ENCODE measurements at regions not wholly inside any gene's neighbourhood (a gene's known extent, or its start where the extent isn't known, plus 50 kb on each side); places are given as distances from the start of the nearest gene placed in this dataset.
A peak's percentile ranks its signal among the peaks of the same experiment; 100 is the strongest.

GRCh38 chr13:38415233-38415632 lies 65.6 kb downstream of the UFM1 start:
- Histone ChIP-seq H3K4me1 (ENCODE audit: insufficient read depth) (no peaks in the 10 kb centered on the region), H3K4me3 (no peak overlapping the region), H3K27ac (no peak overlapping the region), H3K27me3 (peaks cover 3% of the 10 kb centered on the region), H3K9me3 (no peaks in the 10 kb centered on the region), H3K36me3 (no peaks in the 10 kb centered on the region)
- intact Hi-C loops (cut with DNase I), result no loop called here
- DNase-seq, result no peak
- TF ChIP-seq, protein P1, sequence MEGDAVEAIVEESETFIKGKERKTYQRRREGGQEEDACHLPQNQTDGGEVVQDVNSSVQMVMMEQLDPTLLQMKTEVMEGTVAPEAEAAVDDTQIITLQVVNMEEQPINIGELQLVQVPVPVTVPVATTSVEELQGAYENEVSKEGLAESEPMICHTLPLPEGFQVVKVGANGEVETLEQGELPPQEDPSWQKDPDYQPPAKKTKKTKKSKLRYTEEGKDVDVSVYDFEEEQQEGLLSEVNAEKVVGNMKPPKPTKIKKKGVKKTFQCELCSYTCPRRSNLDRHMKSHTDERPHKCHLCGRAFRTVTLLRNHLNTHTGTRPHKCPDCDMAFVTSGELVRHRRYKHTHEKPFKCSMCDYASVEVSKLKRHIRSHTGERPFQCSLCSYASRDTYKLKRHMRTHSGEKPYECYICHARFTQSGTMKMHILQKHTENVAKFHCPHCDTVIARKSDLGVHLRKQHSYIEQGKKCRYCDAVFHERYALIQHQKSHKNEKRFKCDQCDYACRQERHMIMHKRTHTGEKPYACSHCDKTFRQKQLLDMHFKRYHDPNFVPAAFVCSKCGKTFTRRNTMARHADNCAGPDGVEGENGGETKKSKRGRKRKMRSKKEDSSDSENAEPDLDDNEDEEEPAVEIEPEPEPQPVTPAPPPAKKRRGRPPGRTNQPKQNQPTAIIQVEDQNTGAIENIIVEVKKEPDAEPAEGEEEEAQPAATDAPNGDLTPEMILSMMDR (IDR thresholded peaks at IDR 0.05), result no peak
- TF ChIP-seq EP300 (IDR thresholded peaks at IDR 0.05) (no peak), POLR2A (IDR thresholded peaks at IDR 0.05) (no peak)
- 69 to 84% (median 83%) methylated on average over 5 of the region's 5 CpGs for WGBS, 3 donors

DNA sequence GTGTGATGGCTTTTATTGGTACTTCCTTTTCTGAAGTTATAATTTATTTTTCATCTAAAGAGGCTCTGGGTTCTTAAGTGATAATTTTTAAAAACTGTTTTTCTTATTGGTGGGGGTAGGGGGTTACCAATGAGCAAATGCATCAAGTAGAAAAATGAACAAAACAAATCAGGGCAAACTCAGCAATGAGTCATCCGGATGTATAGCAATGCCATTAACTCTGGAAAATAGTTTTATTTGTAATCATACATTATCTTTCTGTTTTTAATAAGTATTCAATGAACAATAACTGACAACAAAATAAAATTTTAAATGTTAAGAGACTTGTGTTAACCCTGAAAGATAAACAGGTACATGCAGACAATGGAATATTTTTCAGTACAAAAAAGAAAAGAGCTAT lies 67.6 kb downstream of the UFM1 start:
- Histone ChIP-seq H3K9me3 (no peaks in the 10 kb centered on the region), H3K4me3 (no peak overlapping the region), H3K4me1 (ENCODE audit: insufficient read depth) (no peaks in the 10 kb centered on the region), H3K36me3 (no peaks in the 10 kb centered on the region), H3K27ac (no peak overlapping the region), H3K27me3 (peaks cover 3% of the 10 kb centered on the region)
- DNase-seq, result no peak
- TF ChIP-seq, protein P1 (IDR thresholded peaks at IDR 0.05), result no peak
- TF ChIP-seq EP300 (IDR thresholded peaks at IDR 0.05) (no peak), POLR2A (IDR thresholded peaks at IDR 0.05) (no peak)
- intact Hi-C loops (cut with DNase I), result no loop called here
- 93 to 97% (median 95%) methylated on average over 1 of the region's 1 CpG for WGBS, 3 donors

DNA sequence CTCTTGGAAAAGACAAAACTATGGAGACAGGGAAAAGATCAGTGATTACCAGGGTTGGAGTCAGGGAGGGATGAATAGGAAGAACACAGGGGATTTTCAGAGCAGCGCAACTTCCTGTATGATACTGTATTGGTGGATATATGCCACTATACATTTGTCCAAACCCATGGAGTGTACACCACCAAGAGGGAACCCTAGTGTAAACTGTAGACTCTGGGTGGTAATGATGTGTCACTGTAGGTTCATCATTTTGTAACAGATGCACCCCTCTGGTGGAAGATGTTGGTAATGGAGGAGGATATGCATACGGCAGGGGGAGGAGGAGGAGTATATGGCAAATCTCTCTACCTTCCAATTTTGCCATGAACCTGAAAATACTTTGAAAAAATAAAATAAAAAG lies 68.1 kb downstream of the UFM1 start:
- Histone ChIP-seq H3K27me3 (peaks cover 3% of the 10 kb centered on the region), H3K36me3 (no peaks in the 10 kb centered on the region), H3K4me1 (ENCODE audit: insufficient read depth) (no peaks in the 10 kb centered on the region), H3K4me3 (no peak overlapping the region), H3K27ac (no peak overlapping the region), H3K9me3 (no peaks in the 10 kb centered on the region)
- intact Hi-C loops (cut with DNase I), result no loop called here
- TF ChIP-seq, protein P1 (IDR thresholded peaks at IDR 0.05), result peak in 1 of 3 donors; percentile 17
- no peak for TF ChIP-seq POLR2A (IDR thresholded peaks at IDR 0.05)
- no peak for TF ChIP-seq EP300 (IDR thresholded peaks at IDR 0.05)
- DNase-seq, result no peak
- WGBS, 3 donors, result 82 to 88% (median 84%) methylated on average over 2 of the region's 2 CpGs

DNA sequence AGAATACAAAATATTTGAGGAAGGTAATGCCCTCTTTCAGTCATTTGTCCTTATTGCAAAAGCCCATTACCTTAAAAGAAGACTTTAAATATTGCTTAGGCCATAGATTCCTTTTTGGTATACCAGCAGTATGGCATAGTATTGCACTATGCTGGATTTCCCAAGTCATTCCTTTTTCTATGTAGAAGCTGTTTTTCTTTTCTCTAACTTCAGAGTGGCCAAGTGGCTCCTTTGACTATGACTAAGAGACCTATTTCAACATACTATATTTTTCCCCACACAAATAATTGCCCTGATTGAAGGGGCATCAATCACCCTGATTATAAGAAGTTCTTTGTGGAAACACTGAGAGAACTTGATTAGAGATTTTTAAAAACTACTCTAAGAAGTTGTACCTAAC lies 68.6 kb downstream of the UFM1 start:
- TF ChIP-seq EP300 (IDR thresholded peaks at IDR 0.05) (no peak), POLR2A (IDR thresholded peaks at IDR 0.05) (no peak)
- TF ChIP-seq, protein P1 (IDR thresholded peaks at IDR 0.05), result no peak
- Histone ChIP-seq H3K4me3 (no peak overlapping the region), H3K27ac (no peak overlapping the region), H3K27me3 (peaks cover 3% of the 10 kb centered on the region), H3K36me3 (no peaks in the 10 kb centered on the region), H3K4me1 (ENCODE audit: insufficient read depth) (no peaks in the 10 kb centered on the region), H3K9me3 (no peaks in the 10 kb centered on the region)
- no peak for DNase-seq
- intact Hi-C loops (cut with DNase I), result no loop called here
